Esophagus muscularis mucosa (tissue), 4 donors: ENCODE measurements at regions not wholly inside any gene's neighbourhood (a gene's known extent, or its start where the extent isn't known, plus 50 kb on each side); places are given as distances from the start of the nearest gene placed in this dataset.

Experiments
- DNase-seq: peaks from one replicate; pipeline ENCODE4 v3.0.0-alpha.2; 2017; ENCODE audit errors: extremely low spot score
- H3K27ac ChIP-seq, 4 donors: fragments of 200-600 bp; sonication (generic); replicated peaks in 1 of 4; 1 replicate in 3 of 4; 2 replicates in 1 of 4; pipeline ENCODE4 v1.5.1; 2016 to 2019; ENCODE audit warnings: mild to moderate bottlenecking in 1 of 4
- H3K27me3 ChIP-seq, 4 donors: fragments of 200-600 bp; sonication (generic); one replicate each; pipeline versions ENCODE4 v1.5.1 to v1.6.0; 2016 to 2019
- H3K36me3 ChIP-seq, 4 donors: fragments of 200-600 bp; sonication (generic); one replicate each; pipeline ENCODE4 v1.5.1; 2016 to 2019
- H3K4me1 ChIP-seq, 4 donors: fragments of 200-600 bp; sonication (generic); one replicate each; pipeline ENCODE4 v1.5.1; 2016 to 2019
- H3K4me3 ChIP-seq, 4 donors: fragments of 200-600 bp; sonication (generic); 1 replicate in 2 of 4; 2 replicates in 2 of 4; pipeline ENCODE4 v1.5.1; 2016 to 2019; ENCODE audit warnings: mild to moderate bottlenecking in 4 of 4, moderate library complexity in 1 of 4
- H3K9me3 ChIP-seq, 4 donors: fragments of 200-600 bp; sonication (generic); 1 replicate in 3 of 4; 2 replicates in 1 of 4; pipeline ENCODE4 v1.5.1; 2016 to 2019
- CTCF ChIP-seq, 3 experiments: fragments of 200-600 bp in 2 of 3; fragments of 450-650 bp in 1 of 3; sonication (generic) in 2 of 3; IDR thresholded peaks; one replicate each; pipeline ENCODE4 v1.5.1; 2017 to 2019; ENCODE audit warnings: antibody characterized with exemption in 3 of 3, mild to moderate bottlenecking in 2 of 3, moderate library complexity in 1 of 3
- EP300 ChIP-seq: sonication (generic); formaldehyde crosslinking; IDR thresholded peaks from one replicate; pipeline ENCODE4 v1.6.1; 2017; ENCODE audit warnings: antibody characterized with exemption
- POLR2A ChIP-seq: fragments of 450-650 bp; IDR thresholded peaks from one replicate; pipeline ENCODE4 v1.6.1; 2017; ENCODE audit warnings: antibody characterized with exemption, moderate library complexity, mild to moderate bottlenecking, low read depth
- POLR2AphosphoS5 ChIP-seq, 2 donors: sonication (generic); formaldehyde crosslinking; IDR thresholded peaks; one replicate each; pipeline ENCODE4 v1.6.1; 2017; ENCODE audit warnings: antibody characterized with exemption in 2 of 2
- WGBS: methylation state at CpG from one replicate; pipeline ENCODE4 v1.1.5; 2018; 5-methylcytosine and 5-hydroxymethylcytosine counted together
- intact Hi-C: fragments of 100-400 bp; cut with DNase I; formaldehyde crosslinking; loops from one replicate; pipeline ENCODE4 v1.15.1; 2023

- peaks cover 0 to 13% (median 8%) of the 10 kb centered on the region in 4 donors for H3K9me3 ChIP-seq
- peak; percentile 83 for DNase-seq
- H3K27ac ChIP-seq = no peak overlapping the region
- TF ChIP-seq CTCF (IDR thresholded peaks at IDR 0.05) = no peak
- TF ChIP-seq EP300 = no peak
- TF ChIP-seq POLR2A = no peak
- TF ChIP-seq POLR2AphosphoS5 (IDR thresholded peaks at IDR 0.05) = no peak
- intact Hi-C loops = no loop called here
- no peaks in the 10 kb centered on the region for H3K36me3 ChIP-seq
- 67% methylated on average over 5 of the region's 5 CpGs for WGBS
- H3K27me3 ChIP-seq = no peaks in the 10 kb centered on the region
- H3K4me1 ChIP-seq = no peaks in the 10 kb centered on the region
- no peak overlapping the region for H3K4me3 ChIP-seq
These were observed 212.7 kb downstream of the HERPUD2 start for GRCh38 chr7:35482231-35482630.

- Histone ChIP-seq H3K27me3 (no peaks in the 10 kb centered on the region), H3K4me3 (no peak overlapping the region), H3K27ac (no peak overlapping the region), H3K36me3 (no peaks in the 10 kb centered on the region), H3K9me3 (peaks cover 0 to 15% (median 9%) of the 10 kb centered on the region in 4 donors), H3K4me1 (no peaks in the 10 kb centered on the region)
- no peak for TF ChIP-seq POLR2A
- DNase-seq = peak; percentile 31
- 39% methylated on average over 3 of the region's 3 CpGs for WGBS
- intact Hi-C loops = no loop called here
These were observed 214.1 kb downstream of the HERPUD2 start for GRCh38 chr7:35480806-35481205.

- Histone ChIP-seq H3K27me3 (no peaks in the 10 kb centered on the region), H3K9me3 (peaks cover 0 to 15% (median 9%) of the 10 kb centered on the region in 4 donors), H3K4me1 (no peaks in the 10 kb centered on the region), H3K4me3 (no peak overlapping the region), H3K27ac (no peak overlapping the region), H3K36me3 (no peaks in the 10 kb centered on the region)
- TF ChIP-seq CTCF (IDR thresholded peaks at IDR 0.05) = no peak
- no peak for TF ChIP-seq POLR2AphosphoS5 (IDR thresholded peaks at IDR 0.05)
- TF ChIP-seq EP300 = no peak
- TF ChIP-seq POLR2A = no peak
- intact Hi-C loops = no loop called here
- WGBS = 64% methylated on average over 6 of the region's 6 CpGs
- DNase-seq = no peak
These were observed 217.3 kb downstream of the HERPUD2 start for GRCh38 chr7:35477609-35478008.

GRCh38 chr7:35474100-35474499 is 220.2 kb upstream of the TBX20 start:
- Histone ChIP-seq H3K4me1 (no peaks in the 10 kb centered on the region), H3K36me3 (no peaks in the 10 kb centered on the region), H3K27ac (no peak overlapping the region), H3K4me3 (no peak overlapping the region), H3K9me3 (peaks cover 0 to 15% (median 7%) of the 10 kb centered on the region in 4 donors), H3K27me3 (no peaks in the 10 kb centered on the region)
- no peak for DNase-seq
- intact Hi-C loops = no loop called here
- 88% methylated on average over 1 of the region's 1 CpG for WGBS
- TF ChIP-seq CTCF (IDR thresholded peaks at IDR 0.05) (no peak), POLR2A (no peak), POLR2AphosphoS5 (IDR thresholded peaks at IDR 0.05) (no peak), EP300 (no peak)

- Histone ChIP-seq H3K27ac (no peak overlapping the region), H3K4me1 (peaks cover 0 to 3% (median 0%) of the 10 kb centered on the region in 4 donors), H3K36me3 (no peaks in the 10 kb centered on the region), H3K27me3 (peaks cover 0 to 6% (median 0%) of the 10 kb centered on the region in 4 donors), H3K4me3 (no peak overlapping the region), H3K9me3 (peaks cover 0 to under 1% (median 0%) of the 10 kb centered on the region in 4 donors)
- intact Hi-C loops = no loop called here
- no peak for DNase-seq
- WGBS = 54% methylated on average over 5 of the region's 5 CpGs
- TF ChIP-seq POLR2A = no peak
- TF ChIP-seq EP300 = no peak
- TF ChIP-seq CTCF (IDR thresholded peaks at IDR 0.05) = no peak
- TF ChIP-seq POLR2AphosphoS5 (IDR thresholded peaks at IDR 0.05) = no peak
These were observed 214.7 kb upstream of the TBX20 start for GRCh38 chr7:35468606-35469005.
